Activated CD4-positive, alpha-beta T cell treated with anti-CD3 and anti-CD28 coated beads, Interleukin-10, Interleukin-2, amounts not matched to agents 100 ng/mL and 50 ng/mL, durations not matched to agents 16 hours and 8 hours (primary cell): ENCODE measurements at regions not wholly inside any gene's neighbourhood (a gene's known extent, or its start where the extent isn't known, plus 50 kb on each side); places are given as distances from the start of the nearest gene placed in this dataset.
"Not testable (repeated sequence)": the region's sequence is repeated elsewhere in the genome, so short reads cannot be mapped to it uniquely, and the experiment has no call there.

Experiments used
- DNase-seq: peaks from one replicate; pipeline ENCODE4 v3.0.0-alpha.2; 2020

DNA sequence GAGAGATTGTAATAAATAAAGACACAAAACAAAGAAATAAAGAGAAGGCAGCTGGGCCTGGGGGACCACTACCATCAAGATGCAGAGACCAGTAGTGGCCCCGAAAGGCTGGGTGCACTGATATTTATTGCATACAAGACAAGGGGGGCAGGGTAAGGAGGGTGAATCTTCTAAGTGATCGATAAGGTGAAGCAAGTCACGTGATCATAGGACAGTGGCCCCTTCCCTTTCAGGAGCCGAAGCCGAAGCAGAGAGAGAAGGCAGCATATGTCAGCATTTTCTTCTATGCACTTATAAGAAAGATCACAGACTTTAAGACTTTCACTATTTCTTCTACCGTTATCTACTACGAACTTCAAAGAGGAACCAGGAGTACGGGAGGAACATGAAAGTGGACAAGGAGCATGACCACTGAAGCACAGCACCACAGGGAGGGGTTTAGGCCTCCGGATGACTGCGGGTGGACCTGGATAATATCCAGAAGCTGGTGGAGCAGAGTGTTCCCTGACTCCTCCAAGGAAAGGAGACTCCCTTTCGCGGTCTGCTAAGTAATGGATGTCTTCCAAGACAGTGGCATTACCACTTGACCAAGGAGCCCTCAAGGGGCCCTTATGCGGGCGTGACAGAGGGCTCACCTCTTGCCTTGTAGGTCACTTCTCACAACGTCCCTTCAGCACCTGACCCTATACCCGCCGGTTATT lies 126.4 kb downstream of the RBM46 start:
- not testable (repeated sequence) for DNase-seq

DNA sequence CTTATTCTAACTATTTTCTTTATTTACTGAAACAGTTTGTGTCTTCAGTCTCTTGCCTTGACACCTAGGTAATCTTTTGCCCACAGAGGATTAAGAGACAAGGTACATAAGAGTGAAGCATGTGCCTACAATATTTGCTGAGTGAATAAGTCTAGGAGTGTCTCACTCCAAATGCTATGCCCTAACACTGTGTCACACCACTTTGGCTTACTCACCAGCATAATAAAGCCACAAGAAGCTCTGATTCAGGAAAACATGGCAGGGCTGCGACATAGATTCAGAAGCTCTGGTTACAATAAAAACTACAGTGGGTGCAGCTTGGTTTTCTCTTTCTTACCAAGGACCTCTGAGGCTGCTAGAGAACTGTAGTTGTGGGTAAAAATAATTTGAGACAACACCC lies 127.1 kb downstream of the RBM46 start:
- no peak for DNase-seq

DNA sequence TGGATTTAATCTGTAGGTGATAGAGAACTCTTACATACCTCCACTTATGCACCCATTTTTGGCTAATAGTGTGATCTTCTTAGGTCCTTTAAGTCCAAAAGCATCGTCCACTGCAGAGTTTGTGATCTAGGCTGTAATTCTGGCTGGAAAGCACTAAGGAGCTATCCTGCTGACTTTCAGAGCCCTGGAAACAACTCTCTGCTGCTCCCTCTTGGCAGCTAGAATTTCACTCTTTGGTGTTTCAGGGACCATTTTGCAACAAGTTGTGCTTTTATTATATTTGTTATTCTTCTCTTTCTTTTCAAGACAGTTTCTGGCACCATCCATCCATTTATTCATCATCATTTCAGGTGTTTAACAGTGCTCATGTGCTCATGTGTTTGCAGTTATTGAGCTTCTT lies 130.0 kb downstream of the RBM46 start:
- no peak for DNase-seq

DNA sequence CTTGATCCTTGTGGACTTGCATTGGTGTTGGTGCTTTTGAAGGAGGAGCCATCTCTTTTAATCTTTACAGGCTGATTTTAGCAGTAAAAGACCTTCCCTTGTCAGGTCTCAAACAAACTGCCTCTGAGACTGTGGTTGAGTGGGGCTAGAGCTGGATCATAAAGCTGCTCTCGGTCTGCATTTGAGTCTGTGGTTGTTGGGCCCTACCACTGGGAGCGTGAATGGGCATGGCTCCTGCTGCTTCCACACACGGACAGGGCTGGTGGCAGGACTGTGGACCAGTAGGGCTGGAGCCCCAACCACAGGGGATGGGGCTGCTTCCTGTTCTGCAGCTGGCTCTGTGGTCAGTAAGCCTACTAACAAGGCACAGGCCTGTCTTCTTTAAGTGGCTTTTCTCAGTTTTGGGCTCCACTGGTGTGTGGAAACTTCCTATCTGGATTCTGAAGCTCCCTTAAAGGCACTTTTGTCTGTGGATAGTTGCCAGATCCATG lies 130.6 kb downstream of the RBM46 start:
- DNase-seq = no peak

DNA sequence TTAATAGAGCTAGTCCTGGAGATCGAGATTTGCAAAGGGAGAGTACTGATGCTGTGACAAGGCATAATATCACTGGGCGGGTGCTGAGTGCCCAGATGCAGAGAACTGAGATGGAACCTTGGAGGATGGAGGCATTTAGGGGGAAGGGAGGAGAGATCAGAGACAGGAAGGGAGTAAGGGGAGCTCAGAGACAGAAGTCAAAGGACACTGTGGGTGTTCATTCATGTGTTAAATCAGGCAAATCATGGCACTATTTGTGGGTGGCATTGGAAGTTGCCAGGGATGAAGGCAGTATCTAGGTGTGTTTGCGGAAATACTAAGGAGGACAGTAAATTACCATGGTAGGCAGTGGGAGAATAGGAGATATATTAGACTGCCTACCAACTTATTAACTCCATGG lies 135.0 kb downstream of the RBM46 start:
- no peak for DNase-seq

DNA sequence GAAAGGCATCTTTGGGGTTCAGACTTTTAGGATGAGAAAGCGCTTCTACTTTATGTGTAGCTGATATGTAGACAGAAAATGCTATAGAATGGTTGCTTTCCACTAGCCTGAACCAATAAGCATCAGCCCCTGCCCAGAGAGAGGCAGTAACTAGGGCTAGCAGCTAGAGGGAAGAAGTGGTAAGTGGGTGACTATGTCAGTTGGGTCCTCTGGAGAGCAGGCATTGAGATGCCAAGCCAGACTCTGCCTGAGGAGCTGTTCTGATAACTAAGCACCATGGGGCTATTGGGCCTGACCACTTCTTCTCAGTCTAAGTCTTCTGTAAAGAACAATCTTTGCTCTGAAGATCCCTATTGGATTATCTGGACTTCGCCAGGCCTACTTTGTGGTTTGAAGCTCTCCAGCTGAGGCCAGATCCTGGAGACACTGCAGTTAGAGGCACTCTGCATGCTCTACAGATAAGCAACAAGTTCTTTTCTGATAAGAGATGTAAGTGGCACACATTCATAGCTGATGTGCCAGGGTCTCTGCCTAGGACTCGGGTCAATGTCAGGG lies 146.1 kb downstream of the RBM46 start:
- DNase-seq = no peak

DNA sequence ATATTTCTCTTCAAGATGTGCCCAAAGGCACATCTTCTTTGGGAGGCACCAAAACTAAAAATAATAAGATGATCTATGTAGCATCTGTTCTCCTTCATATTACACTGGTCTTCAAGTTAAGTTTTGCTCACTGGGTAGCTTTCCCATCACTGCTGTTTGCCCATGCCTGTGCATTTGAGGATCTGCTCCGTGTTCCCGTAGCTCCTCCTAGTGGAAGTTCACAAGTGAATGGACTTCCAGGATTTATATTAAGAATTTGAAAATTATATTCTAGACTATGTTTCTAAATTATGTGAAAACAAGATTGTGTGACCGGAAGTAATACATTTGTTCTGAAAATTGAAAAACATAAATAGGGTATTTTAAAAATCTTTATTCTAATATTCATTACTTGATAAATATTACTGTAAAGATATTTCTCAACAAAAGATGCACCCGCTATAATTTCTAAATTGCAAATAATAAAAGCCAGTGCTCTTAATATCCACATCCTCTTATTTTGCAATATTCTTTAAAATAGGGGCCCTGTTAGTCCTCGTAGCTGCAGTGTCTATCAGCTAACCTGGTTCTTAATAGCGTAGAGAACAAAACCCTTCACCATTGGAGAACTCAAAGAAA lies 147.7 kb downstream of the RBM46 start:
- DNase-seq = no peak

DNA sequence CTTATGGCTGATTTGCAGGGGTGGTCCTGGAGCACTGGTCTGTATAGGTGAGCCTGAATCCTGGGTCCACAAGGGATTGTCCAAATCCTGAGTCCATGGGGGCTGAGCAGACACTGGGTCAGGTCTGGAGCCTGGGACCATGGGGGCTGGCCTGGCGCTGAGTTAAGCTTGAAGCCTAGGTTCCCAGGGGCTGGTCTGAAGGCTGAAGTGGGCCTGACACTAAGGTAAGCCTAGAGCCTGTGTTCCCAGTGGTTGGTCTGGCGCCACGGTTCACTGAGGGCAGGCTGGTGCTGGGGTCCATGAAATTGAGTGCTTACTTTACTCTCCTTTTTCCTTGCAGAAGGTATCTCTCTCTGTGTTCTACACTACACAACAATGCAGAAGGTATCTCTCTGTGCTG lies 155.8 kb downstream of the RBM46 start:
- DNase-seq = no peak

DNA sequence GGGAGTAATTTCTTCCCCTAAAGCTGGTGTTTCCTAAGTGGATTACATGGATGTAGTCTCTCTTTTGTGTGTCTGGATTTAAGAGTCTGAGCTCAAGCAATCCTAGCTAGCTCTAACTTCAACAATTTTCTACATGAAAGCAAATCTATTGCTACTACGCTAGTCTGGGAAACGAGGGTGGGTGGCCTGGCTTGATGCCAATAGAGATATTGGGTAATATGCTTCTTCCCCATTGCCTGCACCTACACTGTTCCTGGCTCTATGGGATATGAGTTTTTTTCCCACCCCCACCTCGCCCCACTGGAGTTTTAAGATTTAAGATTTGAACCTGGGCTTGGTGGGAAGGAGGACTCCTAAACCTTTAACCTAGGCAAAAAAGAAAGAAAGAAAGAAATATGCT lies 158.8 kb downstream of the RBM46 start:
- DNase-seq = no peak

DNA sequence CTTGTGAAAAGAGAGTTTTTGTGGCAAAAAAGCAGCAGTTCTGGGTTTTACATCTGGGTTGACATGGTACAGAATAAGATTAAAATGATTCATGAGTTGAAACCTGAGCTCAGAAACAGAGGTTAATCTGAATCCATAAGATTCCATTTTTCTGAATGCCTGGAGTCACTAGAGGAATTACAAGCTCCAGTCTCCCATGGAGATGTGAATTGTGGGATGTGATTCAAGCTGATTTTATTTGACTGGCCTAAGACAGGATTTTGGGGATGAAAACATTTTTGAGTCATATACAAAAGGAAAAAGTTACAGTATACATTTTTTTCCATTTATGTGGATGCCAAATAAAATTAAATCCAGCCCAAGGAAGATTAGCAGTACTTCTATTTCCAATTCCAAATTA lies 161.1 kb downstream of the RBM46 start:
- no peak for DNase-seq

DNA sequence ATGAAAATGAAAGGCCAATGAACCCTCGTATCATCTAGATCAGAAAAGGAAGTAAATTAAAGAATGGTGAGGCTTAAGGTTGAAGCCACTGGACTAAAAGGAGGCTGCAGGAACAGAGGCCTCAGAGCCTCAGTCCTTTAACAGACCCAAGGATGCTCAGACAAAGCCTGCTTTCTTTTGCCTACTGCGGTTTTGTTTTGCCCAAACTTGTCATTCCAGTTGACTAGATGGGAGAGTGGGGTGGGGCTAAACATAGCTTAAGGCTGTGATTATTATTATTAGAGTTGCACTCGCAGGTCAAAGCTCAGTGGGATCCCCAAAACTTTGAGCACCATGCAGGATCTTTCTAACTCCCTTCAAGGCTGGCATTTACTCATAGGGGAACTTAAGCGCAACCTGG lies 163.9 kb downstream of the RBM46 start:
- DNase-seq = no peak

DNA sequence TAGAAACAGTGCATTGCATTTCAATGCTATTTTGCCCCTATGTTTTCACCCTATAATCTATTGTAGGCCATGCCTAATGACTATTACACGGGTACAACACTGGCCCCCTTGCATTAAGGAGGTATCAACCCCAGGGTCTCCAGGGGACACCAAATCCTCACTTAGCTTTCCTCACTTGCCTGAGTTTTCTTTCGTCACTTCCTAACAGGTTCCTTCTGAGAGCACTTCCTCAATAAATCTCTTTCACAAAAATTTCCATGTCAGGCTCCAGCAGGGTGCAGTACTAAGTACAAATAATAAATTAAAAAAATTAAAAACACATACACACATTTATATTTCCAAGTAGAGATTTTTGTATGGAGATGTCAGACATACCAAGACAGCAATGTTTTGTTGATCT lies 165.0 kb downstream of the RBM46 start:
- DNase-seq = no peak

DNA sequence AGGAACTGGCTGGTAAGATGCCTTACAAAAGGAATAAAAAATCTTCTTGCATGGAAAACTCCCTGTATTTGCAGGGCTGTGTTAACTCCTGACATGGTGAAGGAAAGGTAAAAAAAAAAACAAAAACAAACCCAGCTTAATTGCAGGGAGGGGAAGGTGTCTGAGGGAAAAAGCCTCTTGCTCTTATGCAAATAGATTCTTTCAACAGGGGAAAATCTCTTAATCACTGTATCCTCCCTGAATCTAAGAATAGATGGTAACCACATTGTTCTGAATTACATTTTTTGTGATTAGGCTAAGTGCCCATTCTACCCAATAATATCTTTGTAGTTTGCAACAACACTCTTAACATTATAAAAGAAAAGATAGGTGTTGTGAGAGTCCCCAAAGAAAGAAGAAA lies 172.6 kb downstream of the RBM46 start:
- no peak for DNase-seq

DNA sequence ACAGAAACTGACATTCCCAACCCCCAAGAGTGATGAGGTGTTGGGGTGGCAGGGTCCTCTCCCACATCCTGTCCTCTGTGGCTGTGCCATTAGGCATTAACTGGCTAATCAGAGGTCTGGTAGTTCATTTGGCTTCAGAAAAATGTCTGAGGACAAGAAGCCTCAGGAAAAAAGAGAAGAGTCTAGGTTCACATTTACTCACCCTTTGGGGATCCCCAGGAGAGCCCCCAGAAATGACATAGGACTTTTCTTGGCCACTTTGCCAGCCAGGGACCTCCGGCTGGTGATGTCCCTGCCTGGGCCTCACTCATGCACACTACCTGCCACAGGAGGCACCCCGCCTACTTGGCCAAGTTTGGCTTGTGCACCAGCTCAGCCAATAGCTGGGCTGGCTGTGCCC lies 173.0 kb downstream of the RBM46 start:
- no peak for DNase-seq

DNA sequence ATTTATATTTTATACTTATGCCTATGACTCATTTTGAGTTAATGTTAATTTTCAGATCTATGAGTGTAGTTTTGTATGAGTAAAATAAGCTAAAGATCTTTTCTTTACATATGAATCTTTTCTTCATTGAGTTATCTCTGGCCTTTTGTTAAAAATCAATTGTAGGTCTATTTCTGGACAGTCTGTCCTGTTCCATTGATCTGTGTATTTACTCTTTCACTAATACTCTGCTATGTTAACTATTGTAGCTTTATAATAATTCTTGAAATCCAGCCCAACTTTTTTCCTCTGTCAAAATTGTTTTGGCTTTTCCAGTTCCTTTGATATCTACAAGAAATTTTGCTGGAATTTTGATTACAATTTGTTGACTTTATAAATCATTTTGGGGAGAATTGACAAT lies 177.0 kb downstream of the RBM46 start:
- no peak for DNase-seq

DNA sequence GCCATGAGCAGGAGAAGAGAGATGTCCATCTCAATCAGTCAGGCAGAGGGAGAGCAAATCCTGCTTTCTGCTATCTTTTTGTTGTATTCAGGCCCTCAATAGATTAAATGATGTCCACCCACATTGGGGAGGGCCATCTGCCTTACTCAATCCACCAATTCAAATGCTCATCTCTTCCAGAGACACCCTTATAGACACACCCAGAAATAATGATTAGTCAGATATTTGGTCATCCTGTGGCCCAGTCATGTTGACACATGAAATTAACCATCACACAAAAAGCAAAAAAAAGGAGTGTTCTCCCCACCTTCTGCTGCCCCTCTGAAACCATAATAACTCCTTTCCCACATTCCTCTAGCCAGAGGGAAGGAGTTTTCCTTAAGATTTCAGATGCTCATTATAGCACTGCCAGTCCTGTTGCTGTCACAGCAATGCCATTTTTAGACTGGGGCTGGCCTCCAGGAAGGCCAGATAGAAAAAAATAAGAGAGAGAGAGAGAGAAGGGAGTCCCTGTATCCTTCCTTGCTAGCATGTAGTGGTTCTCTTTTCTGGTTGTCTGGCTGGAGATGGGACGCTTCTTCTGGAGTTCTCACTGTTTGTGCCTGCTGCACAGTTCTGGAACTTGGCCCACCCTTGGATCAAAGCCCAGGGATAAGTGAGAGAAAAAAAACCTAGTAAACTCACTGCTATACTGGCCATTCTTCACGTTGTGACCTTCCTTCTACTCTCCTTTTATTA lies 177.7 kb downstream of the RBM46 start:
- no peak for DNase-seq

DNA sequence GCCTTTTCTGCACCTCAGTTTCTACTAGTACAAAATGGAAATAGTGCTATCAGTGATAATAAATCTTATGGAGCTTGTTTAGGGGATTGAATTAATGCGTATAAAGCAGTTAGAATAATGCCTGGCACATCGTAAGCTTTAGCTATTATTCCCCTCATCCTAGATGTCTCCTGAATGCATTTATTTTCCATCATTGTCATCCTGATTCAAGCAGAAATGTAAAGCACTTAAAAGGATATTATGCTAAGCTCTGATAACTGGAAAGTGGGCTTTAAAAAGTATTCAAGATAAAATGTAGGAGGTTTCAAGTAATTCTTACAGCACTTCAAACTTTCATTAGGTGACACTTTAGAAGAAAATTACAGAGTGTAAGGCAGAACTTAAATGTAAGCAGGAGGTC lies 178.7 kb downstream of the RBM46 start:
- DNase-seq = no peak

DNA sequence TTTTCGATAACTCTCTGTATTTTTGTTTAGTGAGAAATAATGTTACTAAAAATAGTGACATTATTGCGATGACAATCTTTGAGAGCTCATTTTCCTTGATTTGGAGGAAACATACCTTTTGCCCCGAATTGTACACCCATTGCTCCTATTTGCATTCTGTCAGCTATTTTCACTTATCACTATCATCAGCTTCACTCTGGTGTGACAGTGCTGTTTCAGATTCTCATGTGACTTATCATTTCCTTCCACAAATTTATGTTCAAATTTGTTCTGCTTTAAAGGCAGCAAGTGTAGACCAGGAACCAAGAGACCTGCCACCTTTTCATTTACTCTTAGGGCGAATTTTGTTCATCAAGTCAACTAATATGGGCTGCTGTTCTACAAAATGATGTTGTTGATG lies 179.4 kb downstream of the RBM46 start:
- DNase-seq = no peak

DNA sequence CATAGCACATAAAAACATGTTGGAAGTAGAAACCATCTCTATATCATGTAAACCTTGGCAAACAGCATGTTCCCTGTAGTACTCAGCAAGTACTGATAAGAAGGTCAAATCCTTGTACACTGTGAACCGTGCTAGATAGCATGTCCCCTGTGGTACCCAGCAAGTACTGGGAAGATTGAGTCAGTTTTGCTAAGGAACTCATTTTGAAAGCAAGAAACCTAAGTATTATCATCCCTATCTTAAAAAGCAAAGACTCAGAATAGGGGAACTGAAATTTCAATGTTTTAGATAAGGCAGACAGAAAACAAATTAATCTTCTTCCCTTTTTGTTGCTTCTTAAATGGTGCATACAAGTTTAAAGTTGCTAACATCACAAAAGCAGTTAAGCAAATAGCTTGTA lies 180.2 kb downstream of the RBM46 start:
- no peak for DNase-seq

DNA sequence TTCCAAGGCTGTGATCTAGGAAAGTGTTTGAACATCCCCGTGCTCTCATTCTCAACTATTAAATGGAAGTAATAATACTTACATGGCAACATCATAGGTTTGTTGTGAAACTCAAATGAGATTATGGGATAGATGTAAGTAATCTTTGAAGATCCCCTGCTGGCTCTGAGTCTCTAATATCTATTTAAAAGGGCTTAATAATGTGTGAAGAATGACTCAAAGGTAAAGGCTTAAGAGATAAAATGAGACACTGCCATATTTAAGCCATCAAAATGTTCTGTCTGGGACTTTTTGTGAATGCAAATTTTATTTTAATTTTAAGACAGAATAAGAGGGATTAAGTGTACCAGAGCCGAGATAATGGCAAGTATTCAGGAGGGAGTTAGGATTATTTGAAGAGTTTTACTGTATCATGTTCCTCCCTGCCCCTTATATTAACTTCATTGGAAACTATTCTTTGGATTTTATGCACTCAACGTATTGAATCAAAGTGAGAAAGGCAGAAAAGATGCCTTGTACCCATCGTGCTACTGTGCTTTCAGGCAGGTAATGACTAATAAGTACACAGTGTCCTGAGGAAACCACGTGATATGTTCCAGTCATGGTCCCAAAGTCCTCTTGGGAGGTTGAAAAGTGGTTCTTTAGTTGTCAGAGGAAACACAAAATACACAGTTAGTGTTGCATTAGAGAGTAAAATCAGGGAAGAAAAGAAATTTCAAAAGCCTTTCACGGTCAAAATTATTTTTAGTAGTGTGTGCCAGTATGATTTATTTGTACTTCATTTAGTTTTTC lies 192.4 kb downstream of the RBM46 start:
- no peak for DNase-seq

DNA sequence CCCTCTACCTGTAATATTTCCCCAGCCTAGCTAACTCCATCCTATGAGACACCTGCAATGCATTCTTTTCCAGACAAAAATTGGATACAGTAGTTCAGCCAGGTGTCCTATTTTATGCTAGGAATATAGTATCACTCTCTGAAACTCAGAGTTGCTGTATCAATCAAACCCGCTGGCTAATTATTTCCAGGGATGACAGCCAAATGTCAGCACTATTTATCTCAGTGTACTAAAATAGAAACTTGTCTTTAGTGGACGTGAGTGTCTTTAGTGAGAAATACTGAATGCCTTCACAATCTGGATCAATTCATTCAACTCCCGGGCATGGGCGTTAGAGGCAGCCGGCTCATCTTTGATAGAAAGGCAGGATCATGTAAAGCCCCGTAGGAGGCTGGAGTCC lies 196.2 kb downstream of the RBM46 start:
- no peak for DNase-seq

DNA sequence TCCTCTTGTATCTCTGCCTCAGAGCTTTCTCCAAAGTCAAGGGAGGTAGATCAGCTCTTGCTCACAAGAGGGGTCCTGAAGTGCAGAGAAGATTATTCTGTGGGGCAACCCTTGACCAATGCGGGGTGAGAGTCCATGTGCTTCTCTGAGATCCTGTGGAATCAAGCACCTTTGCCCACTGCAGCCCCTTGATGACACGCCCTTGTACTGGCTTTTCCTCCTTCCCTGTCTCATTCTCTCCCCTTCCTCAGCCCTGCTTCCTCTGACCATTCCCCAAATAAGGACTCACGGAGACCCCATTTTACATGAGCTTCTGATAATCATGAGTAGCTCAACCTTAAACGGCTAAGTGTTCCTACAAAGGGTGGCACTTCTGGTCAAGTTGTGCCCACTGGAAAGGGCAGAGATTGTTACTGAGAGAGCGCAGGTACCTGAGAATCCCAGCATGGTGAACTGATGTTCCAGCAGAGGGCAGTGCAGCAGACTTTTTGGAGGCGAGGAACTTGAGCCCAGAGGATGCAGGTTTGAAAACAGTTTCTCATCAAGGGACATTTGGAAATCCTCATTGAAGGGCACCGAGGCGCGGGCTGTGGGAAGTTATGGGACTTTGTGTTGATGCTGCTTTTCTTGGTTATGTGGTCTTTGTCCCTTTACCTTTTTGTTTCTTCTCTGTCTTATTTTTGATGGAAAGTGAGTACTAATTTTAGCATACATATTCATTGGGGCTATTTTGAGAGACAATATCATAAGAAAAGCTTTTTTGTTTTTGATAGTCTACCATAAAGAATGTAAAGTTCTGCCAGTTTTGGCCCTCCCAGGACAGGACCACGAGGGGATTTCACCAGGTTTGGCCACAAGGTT lies 201.3 kb downstream of the RBM46 start:
- peak; percentile 32 for DNase-seq
